ENCODE measurements at regions not wholly inside any gene's neighbourhood (a gene's known extent, or its start where the extent isn't known, plus 50 kb on each side); places are given as distances from the start of the nearest gene placed in this dataset.

- no peak for TF ChIP-seq CTCF (IDR thresholded peaks at IDR 0.05)
- TF ChIP-seq POLR2A (IDR thresholded peaks at IDR 0.05), result no peak
Observed at GRCh38 chr3:117443014-117443413, 733.4 kb downstream of the TUSC7 start.
